ENCODE measurements at regions not wholly inside any gene's neighbourhood (a gene's known extent, or its start where the extent isn't known, plus 50 kb on each side); places are given as distances from the start of the nearest gene placed in this dataset.
A peak's percentile ranks its signal among the peaks of the same experiment; 100 is the strongest.
"Not testable (repeated sequence)": the region's sequence is repeated elsewhere in the genome, so short reads cannot be mapped to it uniquely, and the experiment has no call there.

GRCh38 chr16:29287246-29287645 lies 119.3 kb downstream of the NPIPB11 start:
- H3K4me1 ChIP-seq = peaks cover 0 to 74% (median 23%) of the 10 kb centered on the region in 4 donors
- not testable (repeated sequence) for H3K27me3 ChIP-seq; H3K9me3 ChIP-seq; H3K36me3 ChIP-seq; H3K4me3 ChIP-seq; DNase-seq (ENCODE audit: low spot score in 2 of 2)
- H3K27ac ChIP-seq = peak overlapping the region in 3 of 4 donors; percentile 59 to 90 (median 86)
- 33 to 80% methylated on average over 1 to 2 of the region's 5 CpGs for WGBS, 2 donors

DNA sequence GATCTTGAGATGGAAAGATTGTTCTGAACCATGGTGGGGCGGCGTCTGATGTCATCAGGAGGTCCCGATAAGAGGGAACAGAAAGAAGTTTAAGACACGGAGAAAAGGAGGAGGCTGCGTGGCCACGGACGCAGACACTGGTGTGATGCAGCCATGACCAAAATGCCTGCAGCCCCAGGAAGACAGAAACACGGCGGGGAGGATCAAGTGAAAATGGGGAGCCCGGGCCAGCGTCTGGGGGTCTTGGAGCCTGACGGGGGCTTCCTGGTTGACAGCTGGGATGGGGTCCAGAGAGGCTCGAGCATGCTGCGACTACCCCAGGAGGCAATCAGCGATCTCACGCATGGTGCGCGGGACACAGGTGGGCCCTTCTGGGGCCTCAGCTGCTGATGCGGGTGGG lies 119.7 kb downstream of the NPIPB11 start:
- Histone ChIP-seq H3K27ac (peak overlapping the region in 1 of 4 donors; percentile 78), H3K4me1 (peaks cover 0 to 69% (median 22%) of the 10 kb centered on the region in 4 donors)
- not testable (repeated sequence) for H3K9me3 ChIP-seq; H3K36me3 ChIP-seq; H3K27me3 ChIP-seq; DNase-seq (ENCODE audit: low spot score in 2 of 2); H3K4me3 ChIP-seq
- WGBS, 2 donors = 89 to 90% methylated on average over 18 to 19 of the region's 19 CpGs

- not testable (repeated sequence) for H3K27me3 ChIP-seq; H3K4me3 ChIP-seq; H3K36me3 ChIP-seq; DNase-seq (ENCODE audit: low spot score in 2 of 2); H3K9me3 ChIP-seq
- Histone ChIP-seq H3K4me1 (peaks cover 0 to 63% (median 16%) of the 10 kb centered on the region in 4 donors), H3K27ac (peak overlapping the region in 1 of 4 donors; percentile 78)
- WGBS, 2 donors = 80 to 85% methylated on average over 15 of the region's 15 CpGs
These were observed 120.3 kb downstream of the NPIPB11 start for GRCh38 chr16:29286161-29286560.

DNA sequence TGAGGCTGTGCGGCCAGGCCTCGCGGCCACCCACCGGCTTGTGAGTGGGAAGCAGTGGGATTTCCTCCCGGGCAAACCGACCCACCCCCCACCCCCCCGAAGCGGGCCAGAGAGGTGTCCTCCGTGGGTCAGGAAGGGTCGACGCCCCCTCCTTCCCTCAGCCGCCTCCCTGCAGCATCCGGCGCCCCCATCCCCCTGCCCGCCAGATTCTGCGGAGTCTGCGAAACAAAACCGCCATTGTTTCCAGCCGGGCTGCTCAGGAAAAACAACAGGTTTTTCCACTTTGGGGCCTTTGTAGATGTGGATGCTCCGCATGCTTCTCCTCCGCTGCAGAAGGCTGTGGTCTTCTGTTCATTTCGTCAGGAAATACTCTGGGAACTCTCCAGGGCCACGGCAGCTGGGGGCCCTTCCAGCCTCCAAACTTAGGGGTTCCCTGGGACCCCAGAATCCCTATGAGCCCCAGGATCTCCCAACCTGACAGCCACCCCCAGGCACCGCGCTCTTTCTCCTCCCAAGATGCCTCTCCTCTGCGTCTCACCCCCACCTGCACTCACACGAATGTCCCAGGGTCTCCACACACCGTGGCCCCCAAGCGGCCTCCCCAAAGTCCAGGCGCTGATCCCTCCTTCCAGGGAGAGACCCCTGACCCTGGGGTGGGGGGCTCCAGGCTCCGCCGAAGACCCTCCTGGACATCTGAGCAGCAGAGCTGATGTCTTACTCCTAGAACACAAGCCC lies 121.2 kb downstream of the NPIPB11 start:
- not testable (repeated sequence) for DNase-seq (ENCODE audit: low spot score in 2 of 2); H3K36me3 ChIP-seq; H3K9me3 ChIP-seq; H3K27me3 ChIP-seq
- Histone ChIP-seq H3K4me3 (peak overlapping the region in 2 of 4 donors; percentile 9 to 24), H3K27ac (peak overlapping the region; percentile 28 to 84 (median 72)), H3K4me1 (peaks cover 0 to 55% (median 12%) of the 10 kb centered on the region in 4 donors)
- WGBS, 2 donors = 29 to 37% methylated on average over 28 to 32 of the region's 32 CpGs
- peak in 1 of 2 donors; percentile 50 for TF ChIP-seq EP300 (IDR thresholded peaks at IDR 0.05)

DNA sequence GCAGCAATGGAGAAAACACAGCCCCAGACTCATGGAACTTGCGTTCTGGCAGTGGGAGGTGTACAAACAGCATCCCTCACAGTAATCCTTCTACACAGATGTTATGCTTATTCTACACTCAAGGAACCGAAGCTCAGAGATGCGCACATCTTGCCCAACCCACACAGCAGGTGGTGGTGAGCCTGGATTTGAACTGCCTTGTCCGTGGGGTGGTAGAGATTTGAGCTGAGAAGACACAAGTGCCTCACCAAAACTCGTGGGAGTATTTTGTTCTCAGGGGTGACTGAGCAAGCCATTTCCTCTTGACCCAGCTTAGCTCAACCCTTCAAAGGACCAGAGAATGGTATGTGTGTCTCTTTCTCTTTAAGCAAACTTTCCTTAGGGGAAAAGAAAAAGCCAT lies 121.8 kb downstream of the NPIPB11 start:
- not testable (repeated sequence) for DNase-seq (ENCODE audit: low spot score in 2 of 2); H3K27me3 ChIP-seq; H3K9me3 ChIP-seq; H3K36me3 ChIP-seq
- peak overlapping the region in 3 of 4 donors; percentile 67 to 84 (median 78) for H3K27ac ChIP-seq
- peaks cover 0 to 49% (median 11%) of the 10 kb centered on the region in 4 donors for H3K4me1 ChIP-seq
- WGBS, 2 donors = 47 to 56% methylated on average over 5 of the region's 5 CpGs
- peak overlapping the region in 2 of 4 donors; percentile 9 to 24 for H3K4me3 ChIP-seq

DNA sequence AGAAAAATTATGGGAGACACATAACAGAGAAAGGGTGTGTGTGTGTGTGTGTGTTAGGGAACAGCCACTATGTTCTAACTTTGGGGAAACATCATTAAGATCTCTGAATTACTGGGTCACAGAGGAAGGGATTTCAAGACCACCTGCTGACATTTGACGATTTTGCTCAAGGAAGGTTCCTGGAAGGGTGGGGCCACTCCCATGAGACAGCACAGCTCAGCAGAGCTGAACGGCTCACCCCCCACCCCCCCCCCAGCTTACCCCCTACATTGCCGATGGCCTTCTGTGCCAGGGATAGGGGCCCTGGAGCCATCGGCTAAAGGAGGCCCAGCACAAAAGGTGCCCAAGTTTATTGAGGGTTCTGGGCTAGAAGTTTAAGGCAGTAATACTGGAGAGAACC lies 122.4 kb downstream of the NPIPB11 start:
- Histone ChIP-seq H3K4me1 (peaks cover 0 to 43% (median 9%) of the 10 kb centered on the region in 4 donors), H3K27ac (peak overlapping the region in 2 of 4 donors; percentile 78 to 84)
- not testable (repeated sequence) for H3K4me3 ChIP-seq; H3K9me3 ChIP-seq; H3K27me3 ChIP-seq; H3K36me3 ChIP-seq; DNase-seq (ENCODE audit: low spot score in 2 of 2)
- 40 to 48% methylated on average over 4 of the region's 4 CpGs for WGBS, 2 donors

DNA sequence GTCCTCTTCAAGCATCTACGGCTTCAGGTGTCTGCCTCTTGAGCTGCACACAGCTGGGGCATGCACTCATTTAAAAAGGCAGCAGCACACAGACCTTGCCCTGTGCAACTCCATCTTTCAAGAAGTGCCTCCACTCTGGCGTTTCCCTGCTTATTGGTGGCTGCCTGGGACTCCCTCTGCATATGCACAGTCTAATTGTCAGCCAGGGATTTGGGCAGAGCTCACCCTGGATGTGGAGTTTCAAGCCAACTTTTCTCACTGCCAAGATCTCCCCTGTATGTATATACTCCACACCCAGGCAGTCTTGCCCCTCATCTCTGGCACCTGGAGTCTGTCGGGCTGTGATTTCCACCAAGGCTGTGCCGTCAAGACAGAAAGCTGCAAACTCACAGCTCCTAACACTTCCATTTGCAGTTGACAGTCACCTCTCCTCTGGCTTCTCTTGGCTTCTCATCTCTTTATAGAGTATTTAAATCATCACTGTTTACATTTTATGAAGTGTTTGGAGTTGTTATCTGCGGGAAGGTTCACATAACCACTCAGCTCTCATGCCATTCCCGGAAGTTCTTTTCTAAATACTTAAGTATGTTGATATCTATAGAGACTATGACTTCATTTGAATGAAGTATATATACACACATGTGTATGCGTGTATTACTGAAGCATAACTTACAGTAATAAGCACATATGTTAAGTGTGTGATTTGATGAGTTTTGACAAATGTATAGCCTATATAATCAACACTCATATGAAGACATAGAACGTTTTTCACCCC lies 128.2 kb downstream of the NPIPB11 start:
- H3K27me3 ChIP-seq = not testable (repeated sequence)
- WGBS, 2 donors = 68 to 78% methylated on average over 4 of the region's 8 CpGs

DNA sequence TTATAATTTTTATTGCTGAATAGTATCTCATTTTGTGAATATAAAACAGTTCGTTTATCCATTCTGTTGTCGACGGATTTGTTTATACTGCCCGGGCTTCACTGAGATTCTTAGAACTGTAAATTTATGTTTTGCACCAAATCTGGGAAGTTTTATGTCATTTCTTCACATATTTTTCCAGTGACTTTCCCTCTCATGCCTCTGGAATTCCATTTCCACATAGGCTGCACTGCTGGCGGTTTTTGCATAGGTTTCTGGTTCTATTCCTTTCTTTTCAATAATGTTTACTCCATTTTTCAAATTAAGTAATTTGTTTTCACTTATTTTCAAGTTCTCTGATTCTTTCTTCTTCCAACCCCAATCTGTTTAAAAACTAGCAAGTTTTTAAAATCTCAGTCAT lies 130.1 kb downstream of the NPIPB11 start:
- H3K27ac ChIP-seq; DNase-seq (ENCODE audit: low spot score in 2 of 2); H3K9me3 ChIP-seq; H3K27me3 ChIP-seq; H3K36me3 ChIP-seq; H3K4me3 ChIP-seq; H3K4me1 ChIP-seq: not testable (repeated sequence)
- WGBS, 2 donors = 73% methylated on average over 5 of the region's 5 CpGs

More for the DNA sequence above, 128.2 kb downstream of the NPIPB11 start:
- H3K4me1 ChIP-seq; H3K27ac ChIP-seq; H3K9me3 ChIP-seq; DNase-seq (ENCODE audit: low spot score in 2 of 2); H3K4me3 ChIP-seq; H3K36me3 ChIP-seq: not testable (repeated sequence)

GRCh38 chr16:29274055-29275035 lies 132.2 kb downstream of the NPIPB11 start:
- not testable (repeated sequence) for H3K4me1 ChIP-seq; H3K9me3 ChIP-seq; H3K27me3 ChIP-seq; DNase-seq (ENCODE audit: low spot score in 2 of 2); H3K36me3 ChIP-seq; H3K4me3 ChIP-seq
- peak overlapping the region in 1 of 4 donors; percentile 48 for H3K27ac ChIP-seq
- 79 to 82% methylated on average over 12 of the region's 12 CpGs for WGBS, 2 donors

- WGBS, 2 donors = 73% methylated on average over 9 of the region's 9 CpGs
These were observed 133.0 kb downstream of the NPIPB11 start for GRCh38 chr16:29273298-29274054.

GRCh38 chr16:29271721-29272675 lies 134.5 kb downstream of the NPIPB11 start:
- not testable (repeated sequence) for H3K27me3 ChIP-seq; H3K4me3 ChIP-seq; H3K36me3 ChIP-seq; DNase-seq (ENCODE audit: low spot score in 2 of 2); H3K9me3 ChIP-seq
- H3K4me1 ChIP-seq = peaks cover 0 to 10% (median 3%) of the 10 kb centered on the region in 4 donors
- WGBS, 2 donors = 50 to 67% methylated on average over 2 to 3 of the region's 19 CpGs
- peak overlapping the region in 1 of 4 donors; percentile 48 for H3K27ac ChIP-seq

More at GRCh38 chr16:29273298-29274054, 133.0 kb downstream of the NPIPB11 start:
- H3K4me1 ChIP-seq; H3K4me3 ChIP-seq; H3K36me3 ChIP-seq; H3K27ac ChIP-seq; DNase-seq (ENCODE audit: low spot score in 2 of 2); H3K27me3 ChIP-seq; H3K9me3 ChIP-seq: not testable (repeated sequence)

All from tibial nerve (tissue), 4 donors.